HG02943 (cell line): ENCODE measurements at regions not wholly inside any gene's neighbourhood (a gene's known extent, or its start where the extent isn't known, plus 50 kb on each side); places are given as distances from the start of the nearest gene placed in this dataset.
"Not testable (repeated sequence)": the region's sequence is repeated elsewhere in the genome, so short reads cannot be mapped to it uniquely, and the experiment has no call there.

ENCODE experiments used
- ATAC-seq: cut with Tn5 transposase; IDR thresholded peaks from one replicate; pipeline ENCODE4 v1.9.1; 2021; ENCODE audit warnings: mild to moderate bottlenecking, low read depth, moderate library complexity; ENCODE audit not compliant: unreplicated experiment

- no peak for ATAC-seq
These were observed 296.6 kb downstream of the NR2F2 start for GRCh38 chr15:96627031-96627568.

GRCh38 chr15:96629511-96629910 is 299.0 kb downstream of the NR2F2 start:
- ATAC-seq = no peak

- no peak for ATAC-seq
These were observed 308.3 kb downstream of the NR2F2 start for GRCh38 chr15:96638793-96639192.

- ATAC-seq = no peak
These were observed 315.3 kb downstream of the NR2F2 start for GRCh38 chr15:96645796-96646195.

GRCh38 chr15:96648866-96649265 is 318.4 kb downstream of the NR2F2 start:
- no peak for ATAC-seq

GRCh38 chr15:96657096-96657495 is 326.6 kb downstream of the NR2F2 start:
- ATAC-seq = no peak

GRCh38 chr15:96666979-96667378 is 336.5 kb downstream of the NR2F2 start:
- not testable (repeated sequence) for ATAC-seq

GRCh38 chr15:96670389-96670788 is 339.9 kb downstream of the NR2F2 start:
- no peak for ATAC-seq

- no peak for ATAC-seq
These were observed 342.1 kb downstream of the NR2F2 start for GRCh38 chr15:96672629-96673028.

- ATAC-seq = no peak
These were observed 347.9 kb downstream of the NR2F2 start for GRCh38 chr15:96678386-96678785.

GRCh38 chr15:96687388-96688107 is 357.0 kb downstream of the NR2F2 start:
- no peak for ATAC-seq

- ATAC-seq = no peak
These were observed 360.2 kb downstream of the NR2F2 start for GRCh38 chr15:96690733-96691132.

GRCh38 chr15:96692826-96693225 is 362.3 kb downstream of the NR2F2 start:
- ATAC-seq = no peak

GRCh38 chr15:96693515-96693914 is 363.0 kb downstream of the NR2F2 start:
- ATAC-seq = no peak

GRCh38 chr15:96693990-96694517 is 363.6 kb downstream of the NR2F2 start:
- ATAC-seq = no peak

GRCh38 chr15:96695426-96695825 is 364.9 kb downstream of the NR2F2 start:
- ATAC-seq = no peak

- ATAC-seq = no peak
These were observed 369.4 kb downstream of the NR2F2 start for GRCh38 chr15:96699871-96700401.

- no peak for ATAC-seq
These were observed 370.1 kb downstream of the NR2F2 start for GRCh38 chr15:96700555-96700954.

GRCh38 chr15:96701443-96701842 is 370.9 kb downstream of the NR2F2 start:
- ATAC-seq = no peak

- ATAC-seq = no peak
These were observed 371.4 kb downstream of the NR2F2 start for GRCh38 chr15:96701877-96702276.

- ATAC-seq = no peak
These were observed 372.1 kb downstream of the NR2F2 start for GRCh38 chr15:96702589-96702988.

- no peak for ATAC-seq
These were observed 372.6 kb downstream of the NR2F2 start for GRCh38 chr15:96703091-96703490.
